ENCODE measurements at regions not wholly inside any gene's neighbourhood (a gene's known extent, or its start where the extent isn't known, plus 50 kb on each side); places are given as distances from the start of the nearest gene placed in this dataset.
"Not testable (repeated sequence)": the region's sequence is repeated elsewhere in the genome, so short reads cannot be mapped to it uniquely, and the experiment has no call there.

GRCh38 chr2:38482710-38483109 lies 105.6 kb upstream of the ATL2 start:
- not testable (repeated sequence) for DNase-seq

DNA sequence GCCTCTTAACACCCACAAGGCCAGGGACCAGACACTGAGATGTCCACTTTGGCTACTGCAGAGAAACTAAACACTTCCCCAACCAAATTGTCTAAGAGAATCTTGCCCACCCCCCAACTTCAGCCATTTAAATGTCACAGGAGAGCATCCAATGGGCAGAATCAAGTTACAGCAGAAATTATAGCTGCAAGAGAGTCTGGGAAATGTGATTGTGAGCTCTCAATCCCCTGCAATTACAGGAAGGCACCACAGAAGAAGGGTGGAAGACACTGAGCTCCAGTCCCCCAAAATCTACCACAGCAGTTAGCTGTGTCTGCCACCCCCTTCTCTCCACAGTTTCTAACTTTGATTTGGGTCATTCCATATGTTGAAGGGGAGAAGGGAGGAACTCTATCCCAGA lies 103.5 kb upstream of the ATL2 start:
- no peak for DNase-seq

DNA sequence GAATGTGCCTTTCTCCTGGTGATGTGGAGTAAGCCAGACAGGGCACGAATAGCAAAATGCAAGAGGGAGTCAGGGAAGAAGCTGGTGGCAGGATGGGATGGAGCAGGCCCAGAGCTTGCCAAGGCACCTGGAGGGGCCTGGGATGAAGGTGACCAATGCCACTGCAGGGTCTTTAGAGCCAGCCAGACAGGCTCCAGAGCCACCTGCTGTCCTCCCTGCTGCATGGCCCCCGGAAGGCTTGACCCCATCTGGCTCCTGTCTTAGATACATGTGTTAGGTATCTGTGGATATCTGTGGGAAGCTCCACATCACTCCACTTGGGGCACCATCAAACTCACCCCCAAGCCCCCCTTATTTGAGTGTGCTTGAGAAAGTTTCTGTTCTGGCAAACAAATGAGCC lies 99.9 kb upstream of the ATL2 start:
- no peak for DNase-seq

DNA sequence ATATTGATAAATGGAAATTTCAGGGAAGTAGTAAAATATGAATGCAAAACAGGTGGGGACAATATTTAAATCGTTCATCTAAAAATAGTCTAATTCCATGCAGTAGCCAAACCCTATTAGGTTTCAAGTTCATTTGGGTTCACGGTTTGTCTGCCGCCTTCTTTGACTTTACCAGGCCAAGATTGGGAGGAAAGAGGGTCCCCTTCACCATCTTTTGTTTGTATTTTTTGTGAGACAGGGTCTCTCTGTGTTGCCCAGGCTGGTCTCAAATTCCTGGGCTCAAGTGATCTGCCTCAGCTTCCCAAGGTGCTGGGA lies 98.5 kb upstream of the ATL2 start:
- no peak for DNase-seq

GRCh38 chr2:38474715-38475566 lies 97.9 kb upstream of the ATL2 start:
- DNase-seq = no peak

GRCh38 chr2:38474021-38474456 lies 97.0 kb upstream of the ATL2 start:
- no peak for DNase-seq

GRCh38 chr2:38473333-38474005 lies 96.4 kb upstream of the ATL2 start:
- DNase-seq = no peak

DNA sequence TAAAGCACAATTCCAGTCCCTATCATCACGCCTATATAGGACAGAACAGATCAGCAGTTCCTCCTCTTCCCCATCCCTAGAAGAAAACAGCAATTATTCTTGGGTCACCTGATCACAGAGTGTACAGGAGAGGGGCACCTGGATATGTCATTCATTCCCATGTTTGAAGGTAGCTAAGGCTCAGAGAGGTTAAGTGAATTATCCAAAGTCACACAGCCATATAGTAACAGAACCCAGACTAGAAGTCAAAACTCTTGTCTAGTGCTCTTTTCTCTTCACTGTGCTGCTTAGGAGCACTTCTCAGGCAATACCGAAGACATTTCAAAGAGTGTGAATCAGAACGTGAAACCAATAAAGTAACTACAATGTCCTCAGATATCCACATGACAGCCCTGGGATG lies 93.0 kb upstream of the ATL2 start:
- DNase-seq = no peak

GRCh38 chr2:38467768-38468455 lies 90.8 kb upstream of the ATL2 start:
- no peak for DNase-seq

- DNase-seq = no peak
These were observed 90.0 kb upstream of the ATL2 start for GRCh38 chr2:38466876-38467767.

DNA sequence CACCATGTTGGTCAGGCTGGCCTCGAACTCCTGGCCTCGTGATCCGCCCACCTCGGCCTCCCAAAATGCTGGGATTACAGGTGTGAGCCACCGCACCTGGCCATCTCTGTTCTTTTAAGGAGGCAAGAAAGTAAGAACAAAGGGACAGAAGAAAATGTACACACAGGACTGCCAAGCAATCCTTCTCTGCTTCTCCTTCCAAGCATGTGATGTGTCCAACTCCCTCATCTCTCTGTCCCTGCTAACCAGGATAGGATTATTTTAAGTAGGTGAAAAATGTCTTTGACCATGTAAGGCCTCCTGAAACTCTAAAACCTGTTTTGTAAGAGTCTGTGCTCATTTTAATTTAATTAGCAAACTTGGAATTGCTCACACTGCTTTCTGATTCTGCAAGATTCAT lies 89.3 kb upstream of the ATL2 start:
- DNase-seq = no peak

DNA sequence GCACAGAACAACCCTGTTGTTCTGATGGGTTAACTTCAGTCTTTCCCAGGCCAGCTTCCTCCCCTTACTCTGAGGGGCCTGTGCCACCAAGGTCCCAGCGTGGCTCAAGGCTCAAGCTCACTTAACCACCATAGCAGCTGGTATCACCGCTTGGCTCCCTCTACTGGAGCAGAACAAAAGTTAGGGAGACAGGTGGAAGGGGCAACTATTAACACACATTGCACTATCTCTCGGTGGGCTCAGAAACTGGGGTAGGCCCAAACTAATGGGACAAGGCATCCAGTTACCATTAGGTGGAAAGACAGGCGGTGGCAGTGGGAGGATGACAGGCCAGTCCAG lies 88.7 kb upstream of the ATL2 start:
- DNase-seq = no peak

- DNase-seq = no peak
These were observed 88.1 kb upstream of the ATL2 start for GRCh38 chr2:38464971-38465788.

- DNase-seq = no peak
These were observed 86.7 kb upstream of the ATL2 start for GRCh38 chr2:38463752-38464151.

- no peak for DNase-seq
These were observed 85.1 kb upstream of the ATL2 start for GRCh38 chr2:38462121-38462661.

DNA sequence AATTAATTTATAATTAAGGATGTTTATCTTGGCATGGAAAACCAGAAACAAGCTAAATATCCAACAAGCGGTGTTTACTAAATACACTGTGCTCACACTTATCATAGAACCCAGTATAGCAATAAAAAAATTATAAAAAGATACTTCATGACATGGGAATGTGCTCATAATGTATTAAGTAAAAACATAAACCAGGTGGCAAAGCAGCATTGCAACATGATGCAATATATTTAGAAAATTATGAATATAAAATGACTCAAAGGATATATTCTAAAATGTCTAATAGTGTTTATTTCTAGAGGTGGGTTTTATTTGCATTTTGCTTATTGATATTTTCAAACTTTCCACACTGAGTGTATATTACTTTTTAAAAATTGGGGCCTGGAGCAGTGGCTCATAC lies 84.4 kb upstream of the ATL2 start:
- no peak for DNase-seq

GRCh38 chr2:38460313-38460712 lies 83.2 kb upstream of the ATL2 start:
- DNase-seq = no peak

DNA sequence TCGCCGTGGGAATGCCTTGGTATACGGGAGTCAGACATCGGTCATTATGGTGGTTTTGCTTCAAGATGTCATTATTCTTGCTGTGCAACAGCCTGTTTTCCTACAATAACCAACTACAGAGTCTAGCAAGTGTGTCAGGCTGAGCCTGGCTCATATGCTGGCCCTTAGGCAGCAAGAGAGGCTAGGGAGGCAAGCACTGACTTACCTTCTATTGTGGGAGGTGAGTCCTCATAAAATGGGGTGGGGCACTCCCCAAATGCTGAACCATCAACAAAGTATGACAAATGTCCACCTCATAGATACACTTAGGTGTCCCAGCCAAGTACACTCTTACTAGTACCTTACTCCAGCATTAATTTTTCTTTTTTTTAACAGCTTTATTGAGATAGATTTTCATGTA lies 77.0 kb upstream of the ATL2 start:
- DNase-seq = no peak

- DNase-seq = not testable (repeated sequence)
These were observed 74.7 kb upstream of the ATL2 start for GRCh38 chr2:38451778-38452177.

- DNase-seq = no peak
These were observed 73.4 kb upstream of the ATL2 start for GRCh38 chr2:38450509-38450908.

GRCh38 chr2:38448692-38449410 lies 71.8 kb upstream of the ATL2 start:
- DNase-seq = no peak

All from SHP77 (cell line).